Spleen (tissue), 11 donors: ENCODE measurements at regions not wholly inside any gene's neighbourhood (a gene's known extent, or its start where the extent isn't known, plus 50 kb on each side); places are given as distances from the start of the nearest gene placed in this dataset.
"Not testable (repeated sequence)": the region's sequence is repeated elsewhere in the genome, so short reads cannot be mapped to it uniquely, and the experiment has no call there.

Experiments
- DNase-seq: peaks from one replicate; pipeline ENCODE4 v3.0.0-alpha.2; 2020
- H3K27ac ChIP-seq, 8 donors: fragments of 200-600 bp; sonication (generic) in 7 of 8; 1 replicate in 4 of 8; 2 replicates in 4 of 8; pipeline versions ENCODE4 v1.5.0 to v1.8.0; 2016 to 2021; ENCODE audit warnings: inconsistent platforms in 4 of 8, mild to moderate bottlenecking in 4 of 8, moderate library complexity in 1 of 8
- H3K27me3 ChIP-seq, 7 donors: fragments of 200-600 bp; sonication (generic) in 6 of 7; replicated peaks in 1 of 7; 1 replicate in 4 of 7; 2 replicates in 3 of 7; pipeline versions ENCODE4 v1.5.0 to v1.8.0; 2016 to 2021; ENCODE audit warnings: inconsistent platforms in 3 of 7, mild to moderate bottlenecking in 1 of 7
- H3K36me3 ChIP-seq, 6 donors: fragments of 200-600 bp; sonication (generic) in 5 of 6; 1 replicate in 4 of 6; 2 replicates in 2 of 6; pipeline versions ENCODE4 v1.5.0 to v1.8.0; 2016 to 2021; ENCODE audit warnings: inconsistent platforms in 2 of 6
- H3K4me1 ChIP-seq, 6 donors: fragments of 200-600 bp; sonication (generic) in 5 of 6; 1 replicate in 3 of 6; 2 replicates in 3 of 6; pipeline versions ENCODE4 v1.5.0 to v1.8.0; 2016 to 2021; ENCODE audit warnings: inconsistent platforms in 3 of 6
- H3K4me3 ChIP-seq, 8 donors: fragments of 200-600 bp; sonication (generic) in 7 of 8; 1 replicate in 4 of 8; 2 replicates in 4 of 8; pipeline versions ENCODE4 v1.5.0 to v1.8.0; 2016 to 2021; ENCODE audit warnings: inconsistent platforms in 4 of 8, mild to moderate bottlenecking in 4 of 8, moderate library complexity in 2 of 8
- H3K9me3 ChIP-seq, 8 donors: fragments of 200-600 bp; sonication (generic) in 7 of 8; 1 replicate in 4 of 8; 2 replicates in 4 of 8; pipeline versions ENCODE4 v1.5.0 to v1.8.0; 2016 to 2021; ENCODE audit warnings: inconsistent platforms in 4 of 8
- POLR2A ChIP-seq, 3 donors: fragments of 450-650 bp; IDR thresholded peaks; one replicate each; pipeline ENCODE4 v1.5.1; 2017; ENCODE audit warnings: antibody characterized with exemption in 3 of 3, mild to moderate bottlenecking in 1 of 3
- POLR2AphosphoS5 ChIP-seq, 3 donors: sonication (generic); formaldehyde crosslinking; IDR thresholded peaks; one replicate each; pipeline ENCODE4 v1.5.1; 2017; ENCODE audit warnings: antibody characterized with exemption in 3 of 3
- WGBS, 5 donors: extraction: QIAGEN DNeasy Blood & Tissue Kit in 3 of 5; methylation state at CpG; one replicate each; pipeline versions ENCODE4 v1.1.5 to v1.1.7; 2013 to 2018; 5-methylcytosine and 5-hydroxymethylcytosine counted together
- intact Hi-C: fragments of 100-400 bp; cut with DNase I; formaldehyde crosslinking; loops from one replicate; pipeline ENCODE4 v1.15.0; 2023; ENCODE audit warnings: low total_unique reads
- TF ChIP-seq, protein P1 (sequence below), 11 experiments: fragments of 200-600 bp in 7 of 11; fragments of 450-650 bp in 4 of 11; sonication (generic) in 4 of 11; IDR thresholded peaks in 8 of 11; conservative IDR thresholded peaks in 3 of 11; 1 replicate in 7 of 11; 2 replicates in 4 of 11; pipeline versions ENCODE4 v1.4.0 to v1.8.0; 2016 to 2021; ENCODE audit warnings: antibody characterized with exemption in 11 of 11, inconsistent platforms in 4 of 11, mild to moderate bottlenecking in 1 of 11
- donor health status: healthy with polysubstance abuse.
- donor health status: DM: no; HTN: no; CAD: no; lungs with moderate emphysema.
- donor health status: DM: no; HTN: no; CAD: no.
- donor health status: Bipolar disorder and iron deficiency.
- donor health status: healthy.
- donor health status: DM: no; HTN: no; CAD: no.
- donor health status: DM: yes; HTN: yes; CAD: no.

GRCh38 chr9:80665479-80665878 lies 1023.9 kb downstream of the TLE1 start:
- TF ChIP-seq, protein P1, sequence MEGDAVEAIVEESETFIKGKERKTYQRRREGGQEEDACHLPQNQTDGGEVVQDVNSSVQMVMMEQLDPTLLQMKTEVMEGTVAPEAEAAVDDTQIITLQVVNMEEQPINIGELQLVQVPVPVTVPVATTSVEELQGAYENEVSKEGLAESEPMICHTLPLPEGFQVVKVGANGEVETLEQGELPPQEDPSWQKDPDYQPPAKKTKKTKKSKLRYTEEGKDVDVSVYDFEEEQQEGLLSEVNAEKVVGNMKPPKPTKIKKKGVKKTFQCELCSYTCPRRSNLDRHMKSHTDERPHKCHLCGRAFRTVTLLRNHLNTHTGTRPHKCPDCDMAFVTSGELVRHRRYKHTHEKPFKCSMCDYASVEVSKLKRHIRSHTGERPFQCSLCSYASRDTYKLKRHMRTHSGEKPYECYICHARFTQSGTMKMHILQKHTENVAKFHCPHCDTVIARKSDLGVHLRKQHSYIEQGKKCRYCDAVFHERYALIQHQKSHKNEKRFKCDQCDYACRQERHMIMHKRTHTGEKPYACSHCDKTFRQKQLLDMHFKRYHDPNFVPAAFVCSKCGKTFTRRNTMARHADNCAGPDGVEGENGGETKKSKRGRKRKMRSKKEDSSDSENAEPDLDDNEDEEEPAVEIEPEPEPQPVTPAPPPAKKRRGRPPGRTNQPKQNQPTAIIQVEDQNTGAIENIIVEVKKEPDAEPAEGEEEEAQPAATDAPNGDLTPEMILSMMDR (IDR thresholded peaks at IDR 0.05 in 8 of 11, conservative IDR thresholded peaks at IDR 0.05 in 3 of 11) = no peak
- TF ChIP-seq POLR2A (IDR thresholded peaks at IDR 0.05) = no peak
- Histone ChIP-seq H3K4me1 (peaks cover 0 to 7% (median 0%) of the 10 kb centered on the region in 6 donors), H3K27ac (no peak overlapping the region), H3K36me3 (no peaks in the 10 kb centered on the region), H3K27me3 (no peaks in the 10 kb centered on the region), H3K4me3 (no peak overlapping the region), H3K9me3 (peaks cover 0 to 26% (median 12%) of the 10 kb centered on the region in 8 donors)
- no peak for DNase-seq
- intact Hi-C loops = no loop called here

DNA sequence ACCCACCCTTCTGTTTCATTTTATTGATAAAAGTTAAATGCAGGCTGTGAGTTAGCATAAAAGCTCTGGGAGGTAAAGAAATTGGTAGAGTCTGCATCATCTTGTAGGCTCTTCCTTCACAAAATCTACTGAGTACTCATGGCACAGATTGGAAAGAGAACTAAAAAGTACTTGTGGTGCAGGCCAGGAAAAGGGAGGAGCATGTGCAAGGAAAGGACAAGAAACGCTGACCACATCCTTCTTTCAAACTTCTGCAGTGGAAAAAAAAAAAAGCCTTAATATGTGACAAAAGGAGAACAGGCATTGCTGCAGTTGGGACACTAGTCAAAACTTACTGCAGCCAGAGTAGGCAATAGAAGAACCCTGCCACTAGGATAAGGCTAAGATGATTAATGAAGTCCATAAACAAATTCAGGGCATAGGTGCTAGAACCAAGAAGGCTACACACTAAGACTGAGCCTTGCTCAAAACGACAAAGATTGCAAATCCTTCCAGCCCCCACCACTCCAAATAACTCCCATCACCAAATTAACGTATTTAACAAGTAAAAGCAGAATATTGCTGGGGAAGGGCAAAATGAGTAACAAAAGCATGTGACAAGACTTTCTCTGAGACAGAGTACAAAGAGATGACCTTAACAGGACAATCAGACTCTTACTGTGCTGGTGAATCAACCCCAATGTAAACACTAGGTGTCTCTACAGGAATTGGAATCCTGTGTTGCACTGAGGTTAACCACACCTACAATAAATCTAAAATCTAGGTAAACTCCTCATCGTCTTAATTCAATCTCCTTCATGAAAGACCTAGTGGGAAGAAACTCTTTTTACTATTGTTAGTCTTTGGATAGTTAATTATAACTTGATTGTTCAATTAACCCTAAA lies 1024.8 kb downstream of the TLE1 start:
- Histone ChIP-seq H3K4me3 (no peak overlapping the region), H3K9me3 (peaks cover 0 to 22% (median 4%) of the 10 kb centered on the region in 8 donors), H3K36me3 (no peaks in the 10 kb centered on the region), H3K27ac (no peak overlapping the region), H3K4me1 (peaks cover 0 to 7% (median 0%) of the 10 kb centered on the region in 6 donors), H3K27me3 (no peaks in the 10 kb centered on the region)
- no peak for DNase-seq
- TF ChIP-seq, protein P1 (IDR thresholded peaks at IDR 0.05 in 8 of 11, conservative IDR thresholded peaks at IDR 0.05 in 3 of 11) = no peak
- TF ChIP-seq POLR2A (IDR thresholded peaks at IDR 0.05) (no peak), POLR2AphosphoS5 (IDR thresholded peaks at IDR 0.05) (no peak)
- intact Hi-C loops = no loop called here
- WGBS, 5 donors = 7 to 34% (median 17%) methylated on average over 4 of the region's 4 CpGs

DNA sequence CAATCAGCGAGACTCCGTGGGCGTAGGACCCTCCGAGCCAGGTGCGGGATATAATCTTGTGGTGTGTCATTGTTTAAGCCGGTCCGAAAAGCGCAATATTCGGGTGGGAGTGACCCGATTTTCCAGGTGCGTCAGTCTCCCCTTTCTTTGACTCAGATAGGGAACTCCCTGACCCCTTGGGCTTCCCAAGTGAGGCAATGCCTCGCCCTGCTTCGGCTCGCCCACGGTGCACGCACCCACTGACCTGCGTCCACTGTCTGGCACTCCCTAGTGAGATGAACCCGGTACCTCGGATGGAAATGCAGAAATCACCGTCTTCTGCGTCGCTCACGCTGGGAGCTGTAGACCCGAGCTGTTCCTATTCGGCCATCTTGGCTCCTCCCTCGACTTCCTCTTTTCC lies 1029.6 kb downstream of the TLE1 start:
- 93 to 96% (median 94%) methylated on average over 26 of the region's 26 CpGs for WGBS, 5 donors

GRCh38 chr9:80651044-80651443 lies 1038.3 kb downstream of the TLE1 start:
- DNase-seq = no peak
- Histone ChIP-seq H3K9me3 (peaks cover 0 to 21% (median 0%) of the 10 kb centered on the region in 8 donors), H3K27me3 (no peaks in the 10 kb centered on the region), H3K4me1 (no peaks in the 10 kb centered on the region), H3K4me3 (no peak overlapping the region), H3K27ac (no peak overlapping the region), H3K36me3 (no peaks in the 10 kb centered on the region)
- TF ChIP-seq POLR2AphosphoS5 (IDR thresholded peaks at IDR 0.05) = no peak
- TF ChIP-seq, protein P1 (IDR thresholded peaks at IDR 0.05 in 8 of 11, conservative IDR thresholded peaks at IDR 0.05 in 3 of 11) = no peak
- TF ChIP-seq POLR2A (IDR thresholded peaks at IDR 0.05) = no peak
- intact Hi-C loops = no loop called here
- WGBS, 5 donors = 56 to 83% (median 77%) methylated on average over 5 of the region's 5 CpGs

More for the DNA sequence above, 1029.6 kb downstream of the TLE1 start:
- DNase-seq, H3K27ac ChIP-seq, H3K4me1 ChIP-seq, H3K4me3 ChIP-seq, H3K27me3 ChIP-seq, H3K36me3 ChIP-seq, intact Hi-C loops: not testable (repeated sequence)
- peaks cover 0 to 13% (median 0%) of the 10 kb centered on the region in 8 donors for H3K9me3 ChIP-seq
